HepG2 (cell line): ENCODE measurements at regions not wholly inside any gene's neighbourhood (a gene's known extent, or its start where the extent isn't known, plus 50 kb on each side); places are given as distances from the start of the nearest gene placed in this dataset.
"Not testable (repeated sequence)": the region's sequence is repeated elsewhere in the genome, so short reads cannot be mapped to it uniquely, and the experiment has no call there.

Experiments
- ATAC-seq: fragments of 200-7000 bp; cut with Tn5 transposase; 3 replicates; pipeline ENCODE4 v1.9.1; 2020; ENCODE audit warnings: mild to moderate bottlenecking, moderate library complexity
- BruUV-seq: library from RNA; stranded (reverse); fragments of 400-500 nt; replicated peaks from 2 replicates; lab custom pipeline; 2021; lab: Mats Ljungman, UMichigan
- CTCF ChIA-PET: fragments of 300-600 bp; formaldehyde crosslinking; extraction: SDS; loops from one replicate; lab custom pipeline; 2021; ENCODE audit warnings: low total read pairs, inconsistent platforms, low intra/inter-chr PET ratio; lab: Yijun Ruan, JAX
- POLR2A ChIA-PET: fragments of 350-600 bp; sonication (Branson Sonifier 250); formaldehyde crosslinking; loops from one replicate; lab custom pipeline; 2020; ENCODE audit warnings: antibody characterized with exemption, inconsistent platforms; lab: Yijun Ruan, JAX
- DNase-seq: peaks from one replicate; pipeline ENCODE4 v3.0.0-alpha.2; 2015; ENCODE audit warnings: low spot score
- FAIRE-seq: peaks from 3 replicates; lab custom pipeline; 2011; peaks lifted over from hg19 to GRCh38; lab: Jason Lieb, UNC
- H2AFZ ChIP-seq: one replicate; pipeline ENCODE4 v1.6.1; 2011; ENCODE audit warnings: low read length, inconsistent platforms
- H3K27ac ChIP-seq: fragments of 300-600 bp; 3 replicates; pipeline ENCODE4 v1.8.0; 2011; ENCODE audit warnings: mixed run types, mild to moderate bottlenecking, mixed read lengths, low read length, inconsistent platforms; ENCODE audit not compliant: insufficient read depth; ENCODE audit errors: extremely low read length
- H3K27me3 ChIP-seq, 2 experiments: fragments of 200-600 bp in 1 of 2; 2 replicates in 1 of 2; 3 replicates in 1 of 2; pipeline versions ENCODE4 v1.6.0 to v1.8.0; 2011; ENCODE audit warnings: low read length in 2 of 2, mild to moderate bottlenecking in 2 of 2, moderate library complexity in 2 of 2, inconsistent platforms in 1 of 2; ENCODE audit not compliant: insufficient read depth in 2 of 2, control insufficient read depth in 1 of 2
- H3K36me3 ChIP-seq, 2 experiments: fragments of 200-600 bp in 1 of 2; replicated peaks in 1 of 2; 2 replicates in 1 of 2; 3 replicates in 1 of 2; pipeline versions ENCODE4 v1.5.1 to v1.8.0; 2011; ENCODE audit warnings: low read length in 2 of 2, inconsistent platforms in 1 of 2; ENCODE audit not compliant: insufficient read depth in 2 of 2, control insufficient read depth in 1 of 2
- H3K4me1 ChIP-seq: 2 replicates; pipeline ENCODE4 v1.5.1; 2012; ENCODE audit warnings: low read length, inconsistent platforms; ENCODE audit not compliant: insufficient read depth
- H3K4me2 ChIP-seq: 2 replicates; pipeline ENCODE4 v1.6.0; 2011; ENCODE audit warnings: low read depth, low read length, inconsistent platforms
- H3K4me3 ChIP-seq, 3 experiments: fragments of 200-600 bp in 1 of 3; sonication (generic), shearing (Covaris generic) in 1 of 3; replicated peaks in 1 of 3; 2 replicates each; pipeline ENCODE4 v1.5.1; 2011 to 2016; ENCODE audit warnings: low read length in 3 of 3, inconsistent platforms in 2 of 3, low read depth in 2 of 3, mild to moderate bottlenecking in 2 of 3, control low read depth in 1 of 3, mixed read lengths in 1 of 3; ENCODE audit not compliant: insufficient read depth in 1 of 3
- H3K79me2 ChIP-seq: one replicate; pipeline ENCODE4 v1.6.1; 2011; ENCODE audit warnings: low read length, inconsistent platforms; ENCODE audit not compliant: insufficient read depth
- H3K9ac ChIP-seq: 2 replicates; pipeline ENCODE4 v1.6.0; 2011; ENCODE audit warnings: mild to moderate bottlenecking, low read depth, low read length, inconsistent platforms; ENCODE audit not compliant: insufficient read depth
- H3K9me3 ChIP-seq: 2 replicates; pipeline ENCODE4 v1.5.1; 2012; ENCODE audit warnings: mild to moderate bottlenecking, low read length
- H4K20me1 ChIP-seq: 2 replicates; pipeline ENCODE4 v1.6.0; 2011; ENCODE audit warnings: inconsistent platforms, mild to moderate bottlenecking, low read length, moderate library complexity; ENCODE audit not compliant: insufficient read depth
- GLMP ChIP-seq: sonication (generic); formaldehyde crosslinking; IDR thresholded peaks from 2 replicates; pipeline ENCODE4 v1.9.0; 2021; ENCODE audit warnings: missing genetic modification reagents, mild to moderate bottlenecking, borderline replicate concordance
- HMG20A ChIP-seq: IDR thresholded peaks from 2 replicates; pipeline ENCODE4 v1.6.1; 2016; ENCODE audit warnings: borderline replicate concordance
- HNRNPK ChIP-seq: fragments of 200-400 bp; formaldehyde crosslinking; IDR thresholded peaks from 2 replicates; pipeline ENCODE4 v1.6.1; 2018; ENCODE audit warnings: low read length, low read depth, moderate library complexity, mild to moderate bottlenecking; ENCODE audit not compliant: poor library complexity, severe bottlenecking
- KLF13 ChIP-seq: sonication (generic); formaldehyde crosslinking; IDR thresholded peaks from 2 replicates; pipeline ENCODE4 v1.4.0; 2020; ENCODE audit warnings: mild to moderate bottlenecking, missing genetic modification reagents
- PCBP2 ChIP-seq: fragments of 200-400 bp; formaldehyde crosslinking; optimal IDR thresholded peaks from 2 replicates; pipeline ENCODE3; 2018; ENCODE audit warnings: low read length, low read depth; ENCODE audit not compliant: poor library complexity, severe bottlenecking
- SOX13 ChIP-seq, 3 experiments: fragments of 450-650 bp in 1 of 3; sonication (generic) in 1 of 3; formaldehyde crosslinking in 1 of 3; IDR thresholded peaks in 2 of 3; conservative IDR thresholded peaks in 1 of 3; 2 replicates each; pipeline versions ENCODE4 v1.5.0 to v1.6.1; 2016 to 2020; ENCODE audit warnings: antibody characterized with exemption in 1 of 3, mild to moderate bottlenecking in 1 of 3, missing compliant biosample characterization in 1 of 3, missing genetic modification reagents in 1 of 3, moderate library complexity in 1 of 3
- ZNF256 ChIP-seq: sonication (generic); formaldehyde crosslinking; conservative IDR thresholded peaks from 2 replicates; pipeline ENCODE4 v1.4.0; 2020; ENCODE audit warnings: missing genetic modification reagents
- ZNF274 ChIP-seq: sonication (generic); formaldehyde crosslinking; IDR thresholded peaks from 2 replicates; pipeline ENCODE4 v1.5.1; 2020; ENCODE audit warnings: mild to moderate bottlenecking, missing genetic modification reagents
- ZNF569 ChIP-seq: sonication (generic); formaldehyde crosslinking; IDR thresholded peaks from 2 replicates; pipeline ENCODE4 v1.5.0; 2020; ENCODE audit warnings: mild to moderate bottlenecking, missing genetic modification reagents, moderate library complexity, borderline replicate concordance
- ZNF572 ChIP-seq: sonication (generic); formaldehyde crosslinking; IDR thresholded peaks from 2 replicates; pipeline ENCODE4 v1.5.1; 2020; ENCODE audit warnings: mild to moderate bottlenecking, missing genetic modification reagents
- ZNF792 ChIP-seq: IDR thresholded peaks from 2 replicates; pipeline ENCODE4 v1.6.1; 2016
- ZNF841 ChIP-seq: sonication (generic); formaldehyde crosslinking; IDR thresholded peaks from 2 replicates; pipeline ENCODE4 v1.8.1; 2023; ENCODE audit warnings: missing genetic modification reagents, borderline replicate concordance
- WGBS: methylation state at CpG from one replicate; pipeline ENCODE4 v1.1.6; 2017; ENCODE audit warnings: low lambda C conversion rate; 5-methylcytosine and 5-hydroxymethylcytosine counted together
- in situ Hi-C: cut with HindIII; loops from 2 replicates; pipeline ENCODE4 v1.10.0; 2017; ENCODE audit warnings: low pct_unique_long_range_greater_than_20kb; ENCODE audit not compliant: extremely low pct_ligation_motif_present
- intact Hi-C: fragments of 100-400 bp; cut with micrococcal nuclease; formaldehyde crosslinking; loops from one replicate; pipeline ENCODE4 v1.10.0; 2022; ENCODE audit not compliant: unreplicated experiment

- no peak overlapping the region for H3K9ac ChIP-seq
- FAIRE-seq (no peak), ATAC-seq (no peak), DNase-seq (no peak)
- intact Hi-C loops, result no loop called here
- CTCF ChIA-PET, result no interaction called here
- no peaks in the 10 kb centered on the region for H3K36me3 ChIP-seq
- no peaks in the 10 kb centered on the region for H3K79me2 ChIP-seq
- POLR2A ChIA-PET, result no interaction called here
- no peak overlapping the region for H2AFZ ChIP-seq
- H3K27me3 ChIP-seq, result peaks cover 2 to 8% of the 10 kb centered on the region in 2 experiments; a peak in 3 of 5 replicates
- 25% methylated on average over 4 of the region's 4 CpGs for WGBS
- in situ Hi-C loops, result loop anchor here (10.0 kb wide), 1 partner anchor 55 kb away; no protein-coding TSS in a partner anchor
- no peak overlapping the region for H3K4me2 ChIP-seq
- no TSS peak for BruUV-seq
- H3K9me3 ChIP-seq, result peaks cover 13% of the 10 kb centered on the region; the same call in 1 of the 2 replicates
- no peaks in the 10 kb centered on the region for H4K20me1 ChIP-seq
- no peak overlapping the region for H3K27ac ChIP-seq
- no peaks in the 10 kb centered on the region for H3K4me1 ChIP-seq
- TF ChIP-seq SOX13 (IDR thresholded peaks at IDR 0.05) (no peak), SOX13 (CRISPR knock-in tag; conservative IDR thresholded peaks at IDR 0.05 in 1 of 2, IDR thresholded peaks at IDR 0.05 in 1 of 2) (no peak), ZNF792 (CRISPR knock-in tag) (no peak), HNRNPK (peak; percentile 85), PCBP2 (peak; percentile 86), KLF13 (CRISPR knock-in tag) (no peak), ZNF274 (CRISPR knock-in tag) (no peak), ZNF256 (CRISPR knock-in tag) (no peak), GLMP (no peak), HMG20A (no peak), ZNF841 (no peak), ZNF569 (CRISPR knock-in tag) (no peak), ZNF572 (CRISPR knock-in tag) (no peak)
- no peak overlapping the region for H3K4me3 ChIP-seq
Observed at GRCh38 chr2:231869704-231870103, 56.5 kb downstream of the NPPC start.

- DNase-seq, H3K4me1 ChIP-seq, CTCF ChIA-PET, H3K9ac ChIP-seq, intact Hi-C loops, H3K27ac ChIP-seq, POLR2A ChIA-PET, H3K79me2 ChIP-seq, FAIRE-seq, H3K36me3 ChIP-seq, H3K4me3 ChIP-seq, H3K27me3 ChIP-seq, ATAC-seq, BruUV-seq, H2AFZ ChIP-seq, H4K20me1 ChIP-seq, H3K4me2 ChIP-seq: not testable (repeated sequence)
- WGBS, result 22% methylated on average over 6 of the region's 6 CpGs
- in situ Hi-C loops, result loop anchor here (10.0 kb wide), 1 partner anchor 54 kb away; no protein-coding TSS in a partner anchor
- H3K9me3 ChIP-seq, result peaks cover 17% of the 10 kb centered on the region; the same call in 1 of the 2 replicates
Observed at GRCh38 chr2:231869016-231869415, 57.2 kb downstream of the NPPC start.
